GM12878 (cell line): ENCODE measurements at regions not wholly inside any gene's neighbourhood (a gene's known extent, or its start where the extent isn't known, plus 50 kb on each side); places are given as distances from the start of the nearest gene placed in this dataset.

ENCODE experiments used
- ATAC-seq: fragments of 200-7000 bp; cut with Tn5 transposase; 3 replicates; pipeline ENCODE4 v1.9.1; 2020; ENCODE audit warnings: mild to moderate bottlenecking, moderate library complexity
- BruUV-seq: library from RNA; stranded (reverse); fragments of 400-500 nt; replicated peaks from 2 replicates; lab custom pipeline; 2021; lab: Mats Ljungman, UMichigan
- CTCF ChIA-PET: fragments of 300-600 bp; sonication (Branson Sonifier 250); formaldehyde crosslinking; extraction: SDS; loops from one replicate; lab custom pipeline; 2021; ENCODE audit warnings: inconsistent platforms; lab: Yijun Ruan, JAX
- POLR2A ChIA-PET: fragments of 350-600 bp; formaldehyde crosslinking; extraction: SDS; loops from one replicate; lab custom pipeline; 2021; ENCODE audit warnings: inconsistent platforms; lab: Charles Lee
- RAD21 ChIA-PET: fragments of 300-600 bp; sonication (Branson Sonifier 250); formaldehyde crosslinking; loops from one replicate; lab custom pipeline; 2023; ENCODE audit warnings: antibody characterized with exemption; ENCODE audit not compliant: unreplicated experiment; lab: Charles Lee
- SMC1A ChIA-PET: fragments of 300-600 bp; sonication (Branson Sonifier 250); formaldehyde crosslinking; loops from one replicate; lab custom pipeline; 2023; ENCODE audit not compliant: unreplicated experiment, uncharacterized antibody; lab: Charles Lee
- DNase-seq: peaks from one replicate; pipeline ENCODE4 v3.0.0-alpha.2; 2011; ENCODE audit warnings: low read depth, low spot score
- FAIRE-seq: peaks from 3 replicates; lab custom pipeline; 2011; peaks lifted over from hg19 to GRCh38; lab: Jason Lieb, UNC
- H2AFZ ChIP-seq: 2 replicates; pipeline ENCODE4 v1.6.0; 2011; ENCODE audit warnings: low read depth, low read length, control low read depth; ENCODE audit not compliant: control insufficient read depth
- H3K27ac ChIP-seq: 2 replicates; pipeline ENCODE4 v1.5.1; 2011; ENCODE audit warnings: control low read depth; ENCODE audit not compliant: control insufficient read depth, insufficient read depth
- H3K27me3 ChIP-seq, 2 experiments: replicated peaks in 1 of 2; 2 replicates each; pipeline versions ENCODE4 v1.6.0 to v1.6.1; 2011; ENCODE audit warnings: low read length in 1 of 2; ENCODE audit not compliant: control insufficient read depth in 2 of 2, insufficient read depth in 2 of 2
- H3K36me3 ChIP-seq, 2 experiments: 2 replicates each; pipeline ENCODE4 v1.5.1; 2011; ENCODE audit warnings: low read length in 1 of 2; ENCODE audit not compliant: control insufficient read depth in 2 of 2, insufficient read depth in 2 of 2
- H3K4me1 ChIP-seq: 2 replicates; pipeline ENCODE4 v1.6.1; 2011; ENCODE audit warnings: mild to moderate bottlenecking, low read length, moderate library complexity, mixed read lengths; ENCODE audit not compliant: control insufficient read depth, insufficient read depth
- H3K4me2 ChIP-seq: 2 replicates; pipeline ENCODE4 v1.6.0; 2011; ENCODE audit warnings: control low read depth; ENCODE audit not compliant: control insufficient read depth, insufficient read depth
- H3K4me3 ChIP-seq: fragments of 200-600 bp; sonication (generic); 2 replicates; pipeline ENCODE4 v1.5.1; 2016
- H3K79me2 ChIP-seq: 2 replicates; pipeline ENCODE4 v1.6.0; 2011; ENCODE audit warnings: low read length; ENCODE audit not compliant: control insufficient read depth, insufficient read depth
- H3K9ac ChIP-seq: 2 replicates; pipeline ENCODE4 v1.8.0; 2011; ENCODE audit warnings: low read length, control low read depth, mixed read lengths; ENCODE audit not compliant: control insufficient read depth, insufficient read depth
- H3K9me3 ChIP-seq: replicated peaks from 3 replicates; pipeline ENCODE4 v1.5.1; 2011; ENCODE audit warnings: mild to moderate bottlenecking, low read length; ENCODE audit not compliant: control insufficient read depth, insufficient read depth
- H4K20me1 ChIP-seq: 2 replicates; pipeline ENCODE4 v1.6.0; 2011; ENCODE audit not compliant: control insufficient read depth, insufficient read depth
- CBFB ChIP-seq: IDR thresholded peaks from 2 replicates; pipeline ENCODE4 v1.6.1; 2016; ENCODE audit warnings: antibody characterized with exemption, low read depth
- CBX3 ChIP-seq: fragments of 200-600 bp; sonication (generic); IDR thresholded peaks from 2 replicates; pipeline ENCODE4 v1.6.1; 2016; ENCODE audit warnings: low read depth, borderline replicate concordance
- CEBPB ChIP-seq, 2 experiments: fragments of 150-350 bp in 1 of 2; IDR thresholded peaks; 2 replicates each; pipeline ENCODE4 v1.6.1; 2012 to 2014; ENCODE audit warnings: low read depth in 2 of 2, low read length in 2 of 2, borderline replicate concordance in 1 of 2, inconsistent platforms in 1 of 2
- ELK1 ChIP-seq: IDR thresholded peaks from 2 replicates; pipeline ENCODE4 v1.6.1; 2012; ENCODE audit warnings: low read depth, low read length, improper control_type of control experiment
- IKZF1 ChIP-seq: fragments of 450-650 bp; conservative IDR thresholded peaks from 2 replicates; pipeline ENCODE4 v1.6.1; 2017; ENCODE audit warnings: antibody characterized with exemption, mild to moderate bottlenecking
- IKZF2 ChIP-seq, 2 experiments: fragments of 450-650 bp; IDR thresholded peaks; 2 replicates each; pipeline ENCODE4 v1.6.1; 2017; ENCODE audit warnings: mild to moderate bottlenecking in 2 of 2, moderate library complexity in 2 of 2
- MEF2B ChIP-seq: fragments of 450-650 bp; IDR thresholded peaks from 2 replicates; pipeline ENCODE4 v1.6.1; 2018; ENCODE audit warnings: mild to moderate bottlenecking, moderate library complexity; ENCODE audit not compliant: partially characterized antibody, poor library complexity, severe bottlenecking
- MTA3 ChIP-seq: IDR thresholded peaks from 2 replicates; pipeline ENCODE4 v1.6.1; 2012; ENCODE audit warnings: low read length, inconsistent platforms, borderline replicate concordance
- NFIC ChIP-seq: IDR thresholded peaks from 2 replicates; pipeline ENCODE4 v1.6.1; 2012; ENCODE audit warnings: low read depth, mild to moderate bottlenecking, inconsistent platforms, low read length, moderate library complexity
- NRF1 ChIP-seq: conservative IDR thresholded peaks from 2 replicates; pipeline ENCODE4 v1.6.1; 2011; ENCODE audit warnings: mild to moderate bottlenecking, low read depth, low read length, improper control_type of control experiment
- RFX5 ChIP-seq: IDR thresholded peaks from 2 replicates; pipeline ENCODE4 v1.6.1; 2011; ENCODE audit warnings: low read depth, low read length, improper control_type of control experiment
- SRF ChIP-seq, 2 experiments: IDR thresholded peaks; 2 replicates each; pipeline ENCODE4 v1.6.1; 2011; ENCODE audit warnings: low read depth in 2 of 2, low read length in 2 of 2, mild to moderate bottlenecking in 1 of 2, moderate library complexity in 1 of 2
- TBL1XR1 ChIP-seq: IDR thresholded peaks from 2 replicates; pipeline ENCODE4 v1.6.1; 2012; ENCODE audit warnings: low read depth, low read length, improper control_type of control experiment
- WGBS: methylation state at CpG from one replicate; pipeline ENCODE4 v1.1.6; 2016; ENCODE audit warnings: low lambda C conversion rate; ENCODE audit not compliant: insufficient replicate concordance, insufficient coverage; ENCODE audit errors: missing lambda C conversion rate; 5-methylcytosine and 5-hydroxymethylcytosine counted together
- in situ Hi-C: fragments of 300-500 bp; cut with MboI; formaldehyde crosslinking; loops from 9 replicates; pipeline ENCODE4 v1.14.3; 2018; ENCODE audit warnings: mixed read lengths
- intact Hi-C: fragments of 100-400 bp; cut with micrococcal nuclease; formaldehyde crosslinking; loops from one replicate; pipeline ENCODE4 v1.14.2; 2022; ENCODE audit not compliant: unreplicated experiment

- H3K36me3 ChIP-seq, result no peaks in the 10 kb centered on the region
- H3K27me3 ChIP-seq, result peaks cover 1 to 2% of the 10 kb centered on the region in 2 experiments; a peak in 1 of 4 replicates
- DNase-seq, result no peak
- H2AFZ ChIP-seq, result no peak overlapping the region
- no peaks in the 10 kb centered on the region for H3K9me3 ChIP-seq
- ChIA-PET SMC1A (no interaction called here), RAD21 (no interaction called here)
- no peaks in the 10 kb centered on the region for H3K4me1 ChIP-seq
- H3K4me3 ChIP-seq, result no peak overlapping the region
- no peaks in the 10 kb centered on the region for H3K79me2 ChIP-seq
- H4K20me1 ChIP-seq, result no peaks in the 10 kb centered on the region
- no peak for ATAC-seq
- BruUV-seq, result no TSS peak
- no peak overlapping the region for H3K9ac ChIP-seq
- in situ Hi-C loops, result no loop called here
- TF ChIP-seq SRF (IDR thresholded peaks at IDR 0.05; ENCODE audit: low read depth in 2 of 2, low read length in 2 of 2) (no peak), MTA3 (no peak), IKZF1 (no peak), CEBPB (IDR thresholded peaks at IDR 0.05; ENCODE audit: borderline replicate concordance in 1 of 2, low read depth in 2 of 2, low read length in 2 of 2) (no peak), ELK1 (no peak), CBX3 (no peak), TBL1XR1 (no peak), NFIC (no peak), CBFB (no peak), MEF2B (no peak), RFX5 (no peak), NRF1 (no peak), IKZF2 (IDR thresholded peaks at IDR 0.05) (no peak)
- TF ChIP-seq, all 136 proteins: peak for 0
- intact Hi-C loops, result no loop called here
- 31% methylated on average over 33 of the region's 51 CpGs for WGBS
- ChIA-PET CTCF (no interaction called here), POLR2A (no interaction called here)
- no peak overlapping the region for H3K27ac ChIP-seq
- no peak overlapping the region for H3K4me2 ChIP-seq
- FAIRE-seq, result no peak
Observed at GRCh38 chr13:107866032-107866940, 349.1 kb downstream of the LIG4 start.
